ENCODE measurements at regions not wholly inside any gene's neighbourhood (a gene's known extent, or its start where the extent isn't known, plus 50 kb on each side); places are given as distances from the start of the nearest gene placed in this dataset.

- TF ChIP-seq POLR2A (IDR thresholded peaks at IDR 0.05; ENCODE audit: low read depth, low read length) (no peak), CTCF (conservative IDR thresholded peaks at IDR 0.05; ENCODE audit: low read depth, low read length) (no peak), RCOR1 (IDR thresholded peaks at IDR 0.05; ENCODE audit: insufficient replicate concordance, low read length) (no peak), CEBPB (IDR thresholded peaks at IDR 0.05; ENCODE audit: low read depth, low read length) (no peak), CHD1 (IDR thresholded peaks at IDR 0.05; ENCODE audit: low read depth, low read length) (no peak), SMC3 (IDR thresholded peaks at IDR 0.05; ENCODE audit: low read depth, low read length) (no peak), RAD21 (IDR thresholded peaks at IDR 0.05; ENCODE audit: low read length) (no peak), USF2 (IDR thresholded peaks at IDR 0.05; ENCODE audit: low read depth, low read length) (no peak), MAZ (IDR thresholded peaks at IDR 0.05; ENCODE audit: borderline replicate concordance, low read depth, low read length) (no peak)
These were observed 120.9 kb upstream of the PPP2R5A start for GRCh38 chr1:212164095-212164872.
